ENCODE measurements at regions not wholly inside any gene's neighbourhood (a gene's known extent, or its start where the extent isn't known, plus 50 kb on each side); places are given as distances from the start of the nearest gene placed in this dataset.

DNA sequence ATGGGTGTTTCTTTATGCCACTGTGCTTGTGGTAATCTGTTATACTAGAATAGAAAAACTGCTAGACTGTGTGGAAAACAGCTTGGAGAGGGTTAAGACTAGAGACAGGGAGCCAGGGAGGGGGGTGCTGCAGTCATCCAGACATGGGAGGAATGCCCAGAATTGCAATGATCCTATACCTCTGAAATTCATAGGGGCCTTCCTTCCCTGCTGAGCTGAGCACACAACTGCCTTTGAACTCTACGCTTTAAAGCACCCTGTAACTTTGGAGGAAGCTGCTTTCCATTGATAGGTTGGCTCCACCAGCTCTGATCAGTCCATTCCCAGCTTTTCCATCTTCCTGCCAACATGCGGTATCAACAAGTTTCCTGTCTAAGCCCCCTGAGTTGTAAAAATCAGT, 155.9 kb upstream of the RASGEF1B start:
- H3K27me3 ChIP-seq (replicated peaks in 1 of 4; ENCODE audit: control extremely low read depth in 1 of 4, control insufficient read depth in 3 of 4, insufficient read depth in 4 of 4, low read length in 3 of 4), result no peaks in the 10 kb centered on the region

GRCh38 chr4:81626851-81627250, 155.1 kb upstream of the RASGEF1B start:
- H3K27ac Mint-ChIP-seq, result no peak overlapping the region
- no peak overlapping the region for H3K4me3 Mint-ChIP-seq
- no peaks in the 10 kb centered on the region for H3K27me3 Mint-ChIP-seq
- no peaks in the 10 kb centered on the region for H3K79me2 ChIP-seq (ENCODE audit: control insufficient read depth, insufficient read depth, low read length)
- POLR2A ChIA-PET, result no interaction called here
- H3K4me2 ChIP-seq (replicated peaks; ENCODE audit: low read depth, low read length, poor library complexity, severe bottlenecking), result no peak overlapping the region
- 78% methylated on average over 5 of the region's 5 CpGs for WGBS (ENCODE audit: insufficient coverage)
- H3K36me3 ChIP-seq (replicated peaks in 1 of 2; ENCODE audit: control extremely low read depth in 1 of 2, control insufficient read depth in 1 of 2, extremely low read depth in 1 of 2, insufficient read depth in 2 of 2, low read length in 1 of 2), result no peaks in the 10 kb centered on the region
- TF ChIP-seq EZH2 (IDR thresholded peaks at IDR 0.05; ENCODE audit: borderline replicate concordance, insufficient read depth, low read depth, low read length, poor library complexity, severe bottlenecking), result no peak
- TF ChIP-seq, protein P1, sequence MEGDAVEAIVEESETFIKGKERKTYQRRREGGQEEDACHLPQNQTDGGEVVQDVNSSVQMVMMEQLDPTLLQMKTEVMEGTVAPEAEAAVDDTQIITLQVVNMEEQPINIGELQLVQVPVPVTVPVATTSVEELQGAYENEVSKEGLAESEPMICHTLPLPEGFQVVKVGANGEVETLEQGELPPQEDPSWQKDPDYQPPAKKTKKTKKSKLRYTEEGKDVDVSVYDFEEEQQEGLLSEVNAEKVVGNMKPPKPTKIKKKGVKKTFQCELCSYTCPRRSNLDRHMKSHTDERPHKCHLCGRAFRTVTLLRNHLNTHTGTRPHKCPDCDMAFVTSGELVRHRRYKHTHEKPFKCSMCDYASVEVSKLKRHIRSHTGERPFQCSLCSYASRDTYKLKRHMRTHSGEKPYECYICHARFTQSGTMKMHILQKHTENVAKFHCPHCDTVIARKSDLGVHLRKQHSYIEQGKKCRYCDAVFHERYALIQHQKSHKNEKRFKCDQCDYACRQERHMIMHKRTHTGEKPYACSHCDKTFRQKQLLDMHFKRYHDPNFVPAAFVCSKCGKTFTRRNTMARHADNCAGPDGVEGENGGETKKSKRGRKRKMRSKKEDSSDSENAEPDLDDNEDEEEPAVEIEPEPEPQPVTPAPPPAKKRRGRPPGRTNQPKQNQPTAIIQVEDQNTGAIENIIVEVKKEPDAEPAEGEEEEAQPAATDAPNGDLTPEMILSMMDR (IDR thresholded peaks at IDR 0.05), result no peak
- H3K27me3 ChIP-seq (replicated peaks in 1 of 4; ENCODE audit: control extremely low read depth in 1 of 4, control insufficient read depth in 3 of 4, insufficient read depth in 4 of 4, low read length in 3 of 4), result no peaks in the 10 kb centered on the region
- no peak overlapping the region for H3K9ac ChIP-seq (ENCODE audit: low read length)
- ATAC-seq (ENCODE audit: low read depth) (no peak), DNase-seq (no peak)
- CTCF ChIA-PET, result no interaction called here
- H3K9me3 Mint-ChIP-seq (ENCODE audit: insufficient read depth), result no peaks in the 10 kb centered on the region
- H2AFZ ChIP-seq (ENCODE audit: insufficient read depth, low read depth, low read length, poor library complexity, severe bottlenecking), result no peak overlapping the region
- H3K4me3 ChIP-seq (ENCODE audit: control extremely low read depth in 1 of 5, extremely low read depth in 1 of 5, insufficient read depth in 1 of 5, low read depth in 2 of 5, low read length in 4 of 5), result no peak overlapping the region
- H3K4me1 Mint-ChIP-seq, result peaks cover 35% of the 10 kb centered on the region
- peaks cover 0 to 4% (median 0%) of the 10 kb centered on the region in 3 donors for H3K9me3 ChIP-seq (ENCODE audit: control extremely low read depth in 1 of 3, control insufficient read depth in 2 of 3, insufficient read depth in 1 of 3, low read length in 2 of 3)
- H4K20me1 ChIP-seq (ENCODE audit: control insufficient read depth, insufficient read depth, low read length, poor library complexity, severe bottlenecking), result no peaks in the 10 kb centered on the region
- H3K4me1 ChIP-seq (ENCODE audit: control insufficient read depth in 2 of 2, insufficient read depth in 2 of 2, low read length in 2 of 2), result peaks cover 22% of the 10 kb centered on the region in 2 donors
- no peak overlapping the region for H3K27ac ChIP-seq (ENCODE audit: low read length in 2 of 2)
- intact Hi-C loops (cut with micrococcal nuclease), result no loop called here

More for the DNA sequence above, 155.9 kb upstream of the RASGEF1B start:
- intact Hi-C loops (cut with micrococcal nuclease), result no loop called here
- H3K9ac ChIP-seq (ENCODE audit: low read length), result no peak overlapping the region
- WGBS (ENCODE audit: insufficient coverage), result 50% methylated on average over 1 of the region's 2 CpGs
- Mint-ChIP-seq H3K9me3 (ENCODE audit: insufficient read depth) (no peaks in the 10 kb centered on the region), H3K4me1 (peaks cover 41% of the 10 kb centered on the region), H3K27me3 (no peaks in the 10 kb centered on the region), H3K27ac (no peak overlapping the region), H3K4me3 (no peak overlapping the region)
- H3K4me1 ChIP-seq (ENCODE audit: control insufficient read depth in 2 of 2, insufficient read depth in 2 of 2, low read length in 2 of 2), result peaks cover 29% of the 10 kb centered on the region in 2 donors
- H3K27ac ChIP-seq (ENCODE audit: low read length in 2 of 2), result no peak overlapping the region
- DNase-seq, result no peak
- no peaks in the 10 kb centered on the region for H3K79me2 ChIP-seq (ENCODE audit: control insufficient read depth, insufficient read depth, low read length)
- ATAC-seq (ENCODE audit: low read depth), result no peak
- ChIA-PET POLR2A (no interaction called here), CTCF (interaction anchor here (0.7 kb wide), 1 partner anchor 114 kb away, joined by 3 read pairs; no protein-coding TSS in a partner anchor)
- TF ChIP-seq, protein P1 (IDR thresholded peaks at IDR 0.05), result no peak
- no peak for TF ChIP-seq EZH2 (IDR thresholded peaks at IDR 0.05; ENCODE audit: borderline replicate concordance, insufficient read depth, low read depth, low read length, poor library complexity, severe bottlenecking)
- H3K4me2 ChIP-seq (replicated peaks; ENCODE audit: low read depth, low read length, poor library complexity, severe bottlenecking), result no peak overlapping the region
- H3K9me3 ChIP-seq (ENCODE audit: control extremely low read depth in 1 of 3, control insufficient read depth in 2 of 3, insufficient read depth in 1 of 3, low read length in 2 of 3), result peaks cover 0 to 4% (median 0%) of the 10 kb centered on the region in 3 donors
- H3K4me3 ChIP-seq (ENCODE audit: control extremely low read depth in 1 of 5, extremely low read depth in 1 of 5, insufficient read depth in 1 of 5, low read depth in 2 of 5, low read length in 4 of 5), result no peak overlapping the region
- H3K36me3 ChIP-seq (replicated peaks in 1 of 2; ENCODE audit: control extremely low read depth in 1 of 2, control insufficient read depth in 1 of 2, extremely low read depth in 1 of 2, insufficient read depth in 2 of 2, low read length in 1 of 2), result no peaks in the 10 kb centered on the region
- no peaks in the 10 kb centered on the region for H4K20me1 ChIP-seq (ENCODE audit: control insufficient read depth, insufficient read depth, low read length, poor library complexity, severe bottlenecking)
- H2AFZ ChIP-seq (ENCODE audit: insufficient read depth, low read depth, low read length, poor library complexity, severe bottlenecking), result no peak overlapping the region
